Fibroblast of skin of right biceps (primary cell): ENCODE measurements at regions not wholly inside any gene's neighbourhood (a gene's known extent, or its start where the extent isn't known, plus 50 kb on each side); places are given as distances from the start of the nearest gene placed in this dataset.
"Not testable (repeated sequence)": the region's sequence is repeated elsewhere in the genome, so short reads cannot be mapped to it uniquely, and the experiment has no call there.

Experiments
- DNase-seq: peaks from one replicate; pipeline ENCODE4 v3.0.0-alpha.2; 2013

DNA sequence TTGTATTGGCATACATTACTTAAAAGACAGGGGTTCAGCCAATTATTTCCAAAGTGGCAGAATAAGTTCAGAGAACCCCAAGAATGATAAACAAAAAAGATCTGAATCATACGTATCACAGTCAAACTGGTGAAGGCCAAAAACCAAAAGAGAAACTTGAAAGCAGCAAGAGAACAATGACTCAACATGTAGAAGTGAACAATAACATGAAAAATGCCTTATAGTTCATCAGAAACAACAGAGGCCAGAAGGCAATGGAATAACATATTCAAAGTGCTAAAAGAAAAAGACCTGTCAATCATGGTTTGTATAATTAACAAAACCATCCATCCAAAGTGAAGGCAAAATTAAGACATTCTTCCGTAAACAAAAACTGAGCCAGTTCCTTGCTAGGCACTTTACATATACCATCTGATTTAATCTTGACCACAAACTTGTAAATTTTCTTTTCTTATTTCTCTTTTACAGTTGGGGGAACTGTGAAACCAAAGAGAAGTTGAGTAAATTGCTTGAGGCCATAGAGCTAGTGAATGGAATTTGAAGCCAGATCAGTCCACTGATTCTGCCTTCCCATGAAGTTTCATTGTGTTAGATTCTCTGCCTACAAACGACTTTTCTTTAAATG, 232.1 kb upstream of the SEL1L start:
- no peak for DNase-seq

DNA sequence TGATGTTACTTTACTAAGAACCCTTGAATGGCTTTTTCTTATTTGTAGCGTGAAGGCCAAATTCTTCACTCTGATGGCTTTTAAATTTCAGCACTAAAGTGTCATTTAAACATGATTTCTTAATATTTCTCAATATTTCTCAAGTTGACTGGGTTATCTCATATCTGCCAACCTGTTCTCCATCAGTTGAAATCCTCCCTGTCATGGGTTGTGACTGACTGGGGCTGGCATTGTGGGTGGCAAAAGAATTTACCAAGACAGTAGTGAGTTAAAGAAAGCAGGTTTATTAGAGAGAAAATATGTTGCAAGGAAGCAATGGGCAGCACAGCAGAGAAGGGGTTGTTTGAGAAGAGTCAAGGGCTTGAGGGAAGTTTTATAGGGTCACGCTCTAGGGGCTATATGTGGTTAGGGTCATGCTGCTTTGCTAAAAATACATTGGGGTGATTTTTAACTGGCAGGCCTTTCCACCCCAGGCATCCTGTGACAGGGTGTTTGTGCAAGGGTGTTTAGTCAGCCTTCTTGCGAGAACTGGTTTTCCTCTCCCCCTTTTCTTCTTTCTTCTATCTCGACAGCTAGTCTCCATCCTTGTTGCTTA, 232.8 kb upstream of the SEL1L start:
- DNase-seq: no peak

- no peak for DNase-seq
Observed at GRCh38 chr14:81767266-81767995, 233.8 kb upstream of the SEL1L start.

GRCh38 chr14:81771651-81772275, 238.1 kb upstream of the SEL1L start:
- DNase-seq: no peak

DNA sequence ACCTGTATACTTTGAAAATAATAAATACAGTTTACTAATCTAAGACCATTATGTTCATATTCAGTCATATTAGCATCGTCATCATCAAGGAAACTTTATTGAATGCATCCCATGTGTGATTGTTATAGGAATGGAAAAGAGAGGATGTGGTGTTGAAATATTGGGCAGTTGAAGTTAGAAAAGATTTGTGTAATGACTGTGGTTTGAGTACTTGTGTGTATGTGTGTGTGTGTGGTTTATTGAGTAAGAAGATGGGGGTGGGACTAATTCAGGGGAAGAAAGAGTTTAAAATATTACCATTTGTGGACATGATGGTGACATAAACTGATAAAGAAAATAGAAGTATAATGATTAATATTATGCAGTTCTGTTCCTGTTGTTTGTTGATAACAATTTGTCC, 238.7 kb upstream of the SEL1L start:
- no peak for DNase-seq

- DNase-seq: no peak
Observed at GRCh38 chr14:81776531-81776930, 242.9 kb upstream of the SEL1L start.

DNA sequence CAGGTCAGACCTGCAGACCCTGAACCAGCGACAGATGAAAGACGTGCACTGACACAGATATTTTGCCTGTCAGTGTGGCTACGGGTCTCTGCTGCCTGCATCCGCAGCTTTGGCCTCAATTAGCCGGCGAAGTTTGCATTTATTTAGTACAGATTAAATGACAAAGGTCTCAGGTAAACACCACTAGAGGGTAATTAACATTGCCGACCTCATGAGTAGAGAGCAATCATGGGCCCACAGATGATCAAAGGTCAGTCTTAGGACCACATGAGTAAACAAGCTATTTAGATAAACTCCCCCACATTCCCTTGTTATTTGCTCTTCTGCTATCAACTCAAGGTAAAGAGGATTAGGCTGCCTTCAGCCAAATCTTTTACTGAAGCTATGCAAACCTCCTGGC, 248.1 kb upstream of the SEL1L start:
- not testable (repeated sequence) for DNase-seq

DNA sequence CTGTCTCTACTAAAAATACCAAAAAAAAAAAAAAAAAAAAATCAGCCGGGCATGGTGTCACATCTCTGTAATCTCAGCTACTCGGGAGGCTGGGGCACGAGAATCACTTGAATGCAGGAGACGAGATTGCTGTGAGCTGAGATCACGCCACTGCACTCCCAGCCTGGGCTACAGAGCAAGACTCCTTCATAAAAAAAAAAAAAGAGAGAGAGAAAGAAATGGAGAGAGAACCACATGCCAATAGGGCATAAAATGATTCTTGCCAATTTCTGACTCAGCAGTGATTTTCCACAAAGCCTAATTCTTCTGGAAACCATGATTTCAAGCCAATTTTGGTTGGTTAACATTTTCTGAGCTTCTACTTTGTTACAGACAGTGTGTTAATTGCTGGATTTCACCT, 250.4 kb upstream of the SEL1L start:
- DNase-seq: no peak

DNA sequence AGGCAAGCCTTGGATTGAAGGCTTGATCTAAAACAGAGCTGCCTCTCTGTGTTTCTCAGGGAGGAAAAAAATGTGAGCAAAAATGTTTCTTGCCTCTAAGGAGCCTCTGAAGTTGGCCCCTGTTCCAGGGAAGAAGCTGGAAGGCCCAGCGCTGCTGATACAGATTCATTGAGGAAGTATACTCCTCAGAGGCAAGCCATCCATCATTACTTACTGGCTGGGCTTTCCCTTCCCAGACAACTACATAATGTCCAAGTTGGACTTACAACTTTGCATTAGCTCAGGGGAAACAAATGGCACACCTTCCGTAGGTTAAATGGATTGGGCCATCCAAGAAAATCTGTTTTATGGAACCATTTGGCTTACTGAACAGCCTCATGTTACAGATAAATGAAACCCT, 263.7 kb upstream of the SEL1L start:
- no peak for DNase-seq

GRCh38 chr14:81801921-81802320, 268.3 kb upstream of the SEL1L start:
- DNase-seq: no peak

DNA sequence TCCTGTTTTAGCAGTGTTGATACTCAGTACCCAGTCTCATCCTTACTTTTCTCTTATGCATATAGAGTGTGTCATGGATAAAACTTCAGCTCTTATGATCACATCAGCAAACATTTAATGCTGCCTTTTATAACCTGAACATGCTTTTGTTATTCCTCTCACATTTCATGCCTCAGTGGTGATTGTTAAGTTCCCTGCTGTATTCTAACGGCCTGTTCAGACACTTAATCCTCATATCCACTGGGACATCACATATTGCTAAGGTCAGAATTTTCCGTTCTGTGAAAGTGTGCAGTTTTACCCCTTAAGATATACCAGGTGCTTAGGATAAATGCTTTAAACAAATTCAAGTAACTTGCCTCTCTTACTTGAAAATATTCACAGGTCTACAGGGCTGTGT, 268.7 kb upstream of the SEL1L start:
- DNase-seq: no peak

GRCh38 chr14:81805785-81806184, 272.1 kb upstream of the SEL1L start:
- DNase-seq: no peak

- no peak for DNase-seq
Observed at GRCh38 chr14:81811705-81812269, 278.1 kb upstream of the SEL1L start.

DNA sequence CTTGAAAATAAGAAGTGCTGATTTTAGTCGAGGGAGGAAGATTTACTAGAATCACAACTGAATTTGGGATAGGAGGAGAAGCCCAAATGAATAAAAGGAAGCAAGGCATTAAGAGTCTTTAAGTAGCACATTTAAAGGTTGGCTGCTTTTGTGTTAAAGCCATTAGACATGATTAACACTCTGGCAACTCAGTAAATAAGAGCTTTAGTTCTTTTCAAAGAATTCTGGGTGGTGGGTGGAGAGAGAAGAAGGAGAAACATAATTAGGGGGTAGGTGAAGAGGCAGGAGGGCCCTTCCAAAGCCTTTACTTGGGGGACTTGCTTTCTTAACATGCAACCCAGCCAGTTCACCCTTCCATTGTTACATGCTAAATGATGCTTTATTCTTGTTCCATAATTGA, 284.6 kb upstream of the SEL1L start:
- no peak for DNase-seq

DNA sequence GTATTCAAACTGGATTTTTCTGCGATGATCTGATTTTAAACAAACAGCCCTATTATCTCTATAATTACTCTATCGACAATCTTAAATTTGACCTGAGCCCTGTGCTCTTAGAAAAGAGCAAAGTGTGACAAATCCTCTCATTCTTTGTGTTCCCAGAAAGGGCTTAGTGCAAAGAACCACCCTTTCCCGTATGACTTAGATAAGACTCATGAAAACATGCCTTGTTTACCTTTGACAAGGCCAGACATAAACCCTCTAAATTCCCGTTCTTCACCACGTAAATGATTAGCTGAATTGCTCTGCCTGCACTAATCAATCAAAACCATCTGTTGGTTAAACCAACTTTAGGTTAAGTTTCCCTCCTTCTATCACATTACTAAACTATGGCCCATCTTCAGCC, 285.7 kb upstream of the SEL1L start:
- DNase-seq: no peak

- no peak for DNase-seq
Observed at GRCh38 chr14:81819910-81820309, 286.3 kb upstream of the SEL1L start.

DNA sequence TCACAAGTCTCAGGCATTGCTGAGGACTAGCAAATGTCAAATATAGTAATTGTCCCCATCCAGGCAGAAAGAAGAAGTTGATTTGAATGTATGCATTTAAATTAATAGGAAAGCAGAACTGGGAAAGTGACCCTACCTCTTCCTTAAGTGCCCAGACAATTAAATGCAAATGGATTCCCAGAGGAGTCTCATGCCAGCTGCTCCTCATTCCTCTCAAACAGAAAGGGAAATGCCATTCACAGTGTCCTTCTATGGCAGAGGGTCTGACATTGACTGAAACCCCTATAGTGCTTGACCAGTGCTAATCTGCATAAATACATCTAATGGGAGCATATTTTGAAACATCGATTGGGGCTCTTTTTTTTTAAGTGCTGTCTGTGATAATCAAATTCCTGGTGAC, 292.4 kb upstream of the SEL1L start:
- no peak for DNase-seq

DNA sequence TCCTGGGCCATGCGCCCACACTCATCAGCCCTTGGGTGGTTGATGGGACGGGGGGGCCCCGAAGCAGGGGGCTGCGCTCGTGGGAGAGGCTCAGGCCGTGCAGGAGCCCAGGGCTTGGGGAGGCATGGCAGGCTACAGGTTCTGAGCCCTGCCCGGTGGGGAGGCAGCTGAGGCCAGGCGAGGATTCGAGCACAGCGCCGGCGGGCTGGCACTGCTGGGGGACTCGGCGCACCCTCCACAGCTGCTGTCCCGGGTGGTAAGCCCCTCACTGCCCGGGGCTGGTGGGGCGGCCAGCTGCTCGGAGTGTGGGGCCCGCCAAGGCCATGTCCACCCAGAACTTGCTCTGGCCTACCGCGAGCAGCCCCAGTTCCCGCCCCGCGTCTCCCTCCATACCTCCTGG, 295.8 kb upstream of the SEL1L start:
- no peak for DNase-seq

GRCh38 chr14:81831128-81831820, 297.6 kb upstream of the SEL1L start:
- peak; percentile 1 for DNase-seq

- DNase-seq: no peak
Observed at GRCh38 chr14:81834308-81834707, 300.7 kb upstream of the SEL1L start.

GRCh38 chr14:81837304-81837703, 303.7 kb upstream of the SEL1L start:
- no peak for DNase-seq

GRCh38 chr14:81839056-81839455, 305.4 kb upstream of the SEL1L start:
- DNase-seq: no peak

DNA sequence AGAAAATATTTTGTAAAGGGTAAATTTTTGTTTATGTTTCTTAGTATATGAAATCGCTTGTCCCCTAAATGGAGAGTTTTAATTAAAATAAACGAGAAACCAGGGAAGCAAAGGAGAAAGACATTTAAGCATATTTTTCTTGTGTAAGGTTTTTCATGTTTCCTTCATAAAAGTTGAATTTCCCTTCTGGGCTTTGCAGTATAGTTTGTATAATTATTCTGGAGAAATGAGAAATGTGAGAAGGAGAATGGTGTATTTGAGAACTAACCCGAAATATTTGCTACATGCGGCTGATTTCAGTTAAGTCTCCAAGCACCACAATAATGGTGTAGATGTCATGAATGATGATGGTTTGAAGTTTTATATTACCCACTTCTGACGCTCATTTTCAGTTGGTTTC, 307.7 kb upstream of the SEL1L start:
- no peak for DNase-seq
